B cell (primary cell): ENCODE measurements at regions not wholly inside any gene's neighbourhood (a gene's known extent, or its start where the extent isn't known, plus 50 kb on each side); places are given as distances from the start of the nearest gene placed in this dataset.

Experiments used
- CTCF ChIP-seq: fragments of 200-600 bp; IDR thresholded peaks from one replicate; pipeline ENCODE4 v1.8.0; 2022; ENCODE audit warnings: antibody characterized with exemption, mild to moderate bottlenecking
- EZH2 ChIP-seq: IDR thresholded peaks from 2 replicates; pipeline ENCODE4 v1.6.1; 2012; ENCODE audit warnings: borderline replicate concordance, low read depth, mild to moderate bottlenecking, moderate library complexity, low read length; ENCODE audit not compliant: insufficient read depth, poor library complexity, severe bottlenecking

GRCh38 chr1:118244194-118244593, 59.2 kb upstream of the SPAG17 start:
- TF ChIP-seq EZH2 (no peak), CTCF (no peak)
